HL-60 (cell line): ENCODE measurements at regions not wholly inside any gene's neighbourhood (a gene's known extent, or its start where the extent isn't known, plus 50 kb on each side); places are given as distances from the start of the nearest gene placed in this dataset.

Source experiments
- CTCF ChIP-seq: IDR thresholded peaks from one replicate; pipeline ENCODE4 v1.5.1; 2011; ENCODE audit warnings: low read length, control low read depth, inconsistent platforms; ENCODE audit not compliant: insufficient read depth
- POLR2AphosphoS5 ChIP-seq: IDR thresholded peaks from 2 replicates; pipeline ENCODE4 v1.6.1; 2012; ENCODE audit warnings: low read depth

GRCh38 chr16:61432421-61432820, 603.8 kb downstream of the CDH8 start:
- TF ChIP-seq POLR2AphosphoS5 (no peak), CTCF (no peak)
